Type B pancreatic cell (in vitro differentiated cells): ENCODE measurements at regions not wholly inside any gene's neighbourhood (a gene's known extent, or its start where the extent isn't known, plus 50 kb on each side); places are given as distances from the start of the nearest gene placed in this dataset.

Source experiments
- DNase-seq: peaks from one replicate; pipeline ENCODE4 v3.0.0; 2021; ENCODE audit warnings: mixed read lengths; ENCODE audit not compliant: unreplicated experiment; ENCODE audit errors: extremely low spot score
- H3K27ac Mint-ChIP-seq: 2 replicates; pipeline ENCODE4 v1.8.0; 2021; ENCODE audit warnings: mild to moderate bottlenecking, mixed read lengths
- H3K27me3 Mint-ChIP-seq: 2 replicates; pipeline ENCODE4 v1.8.0; 2021; ENCODE audit warnings: mixed read lengths
- H3K36me3 Mint-ChIP-seq: 2 replicates; pipeline ENCODE4 v1.8.0; 2021; ENCODE audit warnings: mixed read lengths
- H3K4me1 Mint-ChIP-seq: one replicate; pipeline ENCODE4 v1.8.0; 2021; ENCODE audit warnings: mixed read lengths; ENCODE audit not compliant: unreplicated experiment
- H3K4me3 Mint-ChIP-seq: 2 replicates; pipeline ENCODE4 v1.8.0; 2021; ENCODE audit warnings: mild to moderate bottlenecking, mixed read lengths
- H3K9me3 Mint-ChIP-seq: 2 replicates; pipeline ENCODE4 v1.8.0; 2021; ENCODE audit warnings: mixed read lengths
- TF ChIP-seq, protein P1 (sequence below): fragments of 200-600 bp; sonication (generic); conservative IDR thresholded peaks from 2 replicates; pipeline ENCODE4 v1.5.0; 2021; ENCODE audit warnings: antibody characterized with exemption, mild to moderate bottlenecking

DNA sequence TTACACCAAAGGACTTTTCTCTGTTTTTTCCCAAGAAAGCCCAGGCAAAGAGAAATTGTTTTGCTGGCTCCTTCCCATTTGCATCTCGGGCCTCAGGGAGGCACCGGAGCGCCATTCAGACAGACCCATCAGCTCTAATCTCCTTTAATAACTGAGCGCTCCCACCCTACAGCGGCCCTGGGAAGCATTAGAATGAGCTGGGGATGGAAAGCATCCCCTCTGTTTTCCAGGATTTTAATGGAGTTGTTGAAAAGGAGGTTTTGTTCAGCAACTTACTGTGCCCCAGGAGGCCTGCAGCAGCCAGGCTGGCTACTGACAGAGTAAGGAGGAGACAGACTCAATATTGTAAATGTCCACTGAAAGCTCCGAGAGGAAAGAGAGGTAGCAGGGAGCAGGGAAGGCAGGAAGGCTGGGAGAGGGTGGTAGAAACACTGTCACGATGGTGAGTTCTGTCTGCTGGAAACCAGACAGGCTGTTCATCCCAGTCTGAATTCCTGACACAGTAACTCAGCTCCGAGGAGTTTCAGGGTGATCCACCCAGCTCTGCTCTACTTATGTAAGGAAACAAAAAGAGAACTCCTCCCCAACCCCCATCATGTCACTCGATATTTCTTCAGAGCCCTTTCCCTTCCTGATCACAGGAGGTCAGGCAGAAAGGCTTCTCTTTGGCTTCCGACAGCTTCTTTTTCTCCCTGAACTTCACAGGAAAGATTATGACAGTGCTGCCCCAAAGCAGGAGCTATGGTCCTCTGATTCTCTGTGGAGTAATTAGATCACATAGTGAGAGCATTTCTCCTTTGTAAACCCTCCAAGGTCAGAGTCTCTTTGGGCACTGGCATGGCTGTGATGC is 62.5 kb upstream of the TMEM132D start:
- Mint-ChIP-seq H3K4me3 (no peak overlapping the region), H3K27me3 (peaks cover 30% of the 10 kb centered on the region), H3K27ac (no peak overlapping the region), H3K9me3 (peaks cover 5% of the 10 kb centered on the region), H3K4me1 (peaks cover 22% of the 10 kb centered on the region), H3K36me3 (no peaks in the 10 kb centered on the region)
- no peak for DNase-seq
- TF ChIP-seq, protein P1, sequence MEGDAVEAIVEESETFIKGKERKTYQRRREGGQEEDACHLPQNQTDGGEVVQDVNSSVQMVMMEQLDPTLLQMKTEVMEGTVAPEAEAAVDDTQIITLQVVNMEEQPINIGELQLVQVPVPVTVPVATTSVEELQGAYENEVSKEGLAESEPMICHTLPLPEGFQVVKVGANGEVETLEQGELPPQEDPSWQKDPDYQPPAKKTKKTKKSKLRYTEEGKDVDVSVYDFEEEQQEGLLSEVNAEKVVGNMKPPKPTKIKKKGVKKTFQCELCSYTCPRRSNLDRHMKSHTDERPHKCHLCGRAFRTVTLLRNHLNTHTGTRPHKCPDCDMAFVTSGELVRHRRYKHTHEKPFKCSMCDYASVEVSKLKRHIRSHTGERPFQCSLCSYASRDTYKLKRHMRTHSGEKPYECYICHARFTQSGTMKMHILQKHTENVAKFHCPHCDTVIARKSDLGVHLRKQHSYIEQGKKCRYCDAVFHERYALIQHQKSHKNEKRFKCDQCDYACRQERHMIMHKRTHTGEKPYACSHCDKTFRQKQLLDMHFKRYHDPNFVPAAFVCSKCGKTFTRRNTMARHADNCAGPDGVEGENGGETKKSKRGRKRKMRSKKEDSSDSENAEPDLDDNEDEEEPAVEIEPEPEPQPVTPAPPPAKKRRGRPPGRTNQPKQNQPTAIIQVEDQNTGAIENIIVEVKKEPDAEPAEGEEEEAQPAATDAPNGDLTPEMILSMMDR = no peak

GRCh38 chr12:129971721-129972120 is 67.9 kb upstream of the TMEM132D start:
- H3K4me3 Mint-ChIP-seq = no peak overlapping the region
- peaks cover 29% of the 10 kb centered on the region for H3K27me3 Mint-ChIP-seq
- H3K9me3 Mint-ChIP-seq = no peaks in the 10 kb centered on the region
- H3K4me1 Mint-ChIP-seq = peaks cover under 1% of the 10 kb centered on the region
- no peak overlapping the region for H3K27ac Mint-ChIP-seq
- TF ChIP-seq, protein P1 = no peak
- H3K36me3 Mint-ChIP-seq = no peaks in the 10 kb centered on the region
- DNase-seq = no peak

DNA sequence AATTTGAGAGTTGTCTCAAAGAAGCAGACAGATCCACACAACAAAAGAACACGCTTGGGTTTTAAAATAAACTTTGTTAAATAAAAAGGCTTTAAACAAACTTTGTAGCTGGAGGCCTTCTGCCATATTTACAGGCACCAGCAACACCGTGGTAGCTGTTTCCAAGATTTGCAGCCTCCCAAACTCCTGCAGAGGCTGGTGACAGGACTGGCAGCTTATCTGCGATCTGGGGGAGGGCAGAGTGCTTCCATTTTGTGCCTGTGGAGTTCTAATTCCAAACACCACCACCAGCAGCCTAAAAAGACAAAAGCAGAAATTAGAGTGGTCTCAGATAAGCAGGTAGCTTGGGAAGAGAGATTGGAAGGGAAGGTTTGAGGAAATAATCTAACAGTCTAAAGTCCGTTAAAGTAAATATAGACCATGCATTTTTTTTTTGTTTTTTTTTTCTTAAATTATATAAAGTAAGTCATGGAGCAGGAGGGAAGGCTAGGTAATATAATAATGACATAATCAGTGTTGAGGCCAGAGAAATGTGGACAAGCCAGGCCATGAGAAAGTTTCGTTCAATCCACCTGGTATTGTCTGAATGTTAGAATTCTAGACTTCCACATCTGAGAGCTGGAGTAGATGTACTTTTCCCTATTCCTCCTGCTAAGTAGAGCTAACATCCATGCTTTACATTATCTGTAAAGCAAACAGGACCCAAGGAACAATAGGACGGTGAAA is 69.6 kb upstream of the TMEM132D start:
- TF ChIP-seq, protein P1 = no peak
- Mint-ChIP-seq H3K4me1 (no peaks in the 10 kb centered on the region), H3K4me3 (no peak overlapping the region), H3K27ac (no peak overlapping the region), H3K36me3 (no peaks in the 10 kb centered on the region), H3K27me3 (peaks cover 33% of the 10 kb centered on the region), H3K9me3 (no peaks in the 10 kb centered on the region)
- no peak for DNase-seq

DNA sequence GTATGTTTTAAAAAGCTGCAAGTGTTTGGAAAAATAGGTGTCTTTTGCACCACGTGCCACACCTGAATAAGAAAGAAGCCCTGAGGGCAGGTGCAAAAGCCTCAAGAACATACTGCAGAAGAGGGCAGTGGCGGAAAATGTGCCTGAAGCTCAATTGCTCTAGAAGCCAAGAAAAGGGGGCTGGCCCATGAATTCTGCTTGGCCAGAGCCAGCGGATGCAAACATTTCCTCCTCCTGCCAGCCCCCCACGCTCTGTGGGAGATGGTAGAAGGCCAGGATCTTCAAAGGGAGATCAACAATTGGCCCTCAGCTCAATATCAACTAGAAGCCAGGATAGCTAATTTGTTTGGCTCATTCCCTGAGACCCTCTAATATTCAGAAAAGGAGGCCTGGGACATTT is 80.3 kb upstream of the TMEM132D start:
- DNase-seq = no peak
- Mint-ChIP-seq H3K36me3 (no peaks in the 10 kb centered on the region), H3K27ac (no peak overlapping the region), H3K4me1 (no peaks in the 10 kb centered on the region), H3K9me3 (peaks cover 10% of the 10 kb centered on the region), H3K4me3 (no peak overlapping the region), H3K27me3 (peaks cover 64% of the 10 kb centered on the region)
- TF ChIP-seq, protein P1 = no peak

- Mint-ChIP-seq H3K27ac (no peak overlapping the region), H3K4me1 (no peaks in the 10 kb centered on the region), H3K27me3 (peaks cover 63% of the 10 kb centered on the region), H3K36me3 (no peaks in the 10 kb centered on the region), H3K4me3 (no peak overlapping the region), H3K9me3 (peaks cover 10% of the 10 kb centered on the region)
- no peak for DNase-seq
- TF ChIP-seq, protein P1 = no peak
These were observed 84.0 kb upstream of the TMEM132D start for GRCh38 chr12:129987841-129988240.
